ENCODE measurements at regions not wholly inside any gene's neighbourhood (a gene's known extent, or its start where the extent isn't known, plus 50 kb on each side); places are given as distances from the start of the nearest gene placed in this dataset.

DNA sequence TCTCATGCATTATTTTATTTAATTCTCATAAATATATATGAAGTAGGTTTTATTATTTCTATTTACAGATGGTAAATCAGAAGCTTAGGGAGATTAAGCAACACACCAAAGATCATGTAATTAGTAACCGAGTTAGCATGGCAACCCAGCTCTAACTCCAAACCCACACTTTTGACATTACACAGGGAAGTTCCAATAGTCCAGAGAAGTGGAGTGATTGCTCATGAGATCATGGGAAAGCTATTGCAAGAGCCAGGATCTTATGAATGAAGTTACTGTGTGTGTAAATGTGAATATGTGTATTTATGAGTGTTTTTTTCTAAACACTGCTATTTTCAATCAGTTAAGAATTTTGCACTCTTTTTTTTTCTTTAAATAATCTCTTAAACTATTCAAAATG, 225.8 kb upstream of the KIRREL3 start:
- no peaks in the 10 kb centered on the region for H3K9me3 ChIP-seq (ENCODE audit: low read length)
- H3K4me1 ChIP-seq (ENCODE audit: low read length), result no peaks in the 10 kb centered on the region
- H3K79me2 ChIP-seq (ENCODE audit: low read length), result no peaks in the 10 kb centered on the region
- no peak overlapping the region for H3K4me2 ChIP-seq (ENCODE audit: low read depth, low read length, poor library complexity, severe bottlenecking)
- H3K36me3 ChIP-seq (ENCODE audit: insufficient read depth, low read length), result no peaks in the 10 kb centered on the region
- no peak overlapping the region for H3K4me3 ChIP-seq (ENCODE audit: low read length)
- H3K27ac ChIP-seq (ENCODE audit: low read length), result no peak overlapping the region
- no peak for DNase-seq
- H2AFZ ChIP-seq (ENCODE audit: low read length), result no peak overlapping the region
- H3K27me3 ChIP-seq (ENCODE audit: low read length), result no peaks in the 10 kb centered on the region
- H3K9ac ChIP-seq (ENCODE audit: low read length), result no peak overlapping the region
- H4K20me1 ChIP-seq (ENCODE audit: insufficient read depth, low read depth, low read length), result no peaks in the 10 kb centered on the region
- H3K9me2 ChIP-seq (replicated peaks; ENCODE audit: insufficient read depth, low read length), result no peaks in the 10 kb centered on the region

DNA sequence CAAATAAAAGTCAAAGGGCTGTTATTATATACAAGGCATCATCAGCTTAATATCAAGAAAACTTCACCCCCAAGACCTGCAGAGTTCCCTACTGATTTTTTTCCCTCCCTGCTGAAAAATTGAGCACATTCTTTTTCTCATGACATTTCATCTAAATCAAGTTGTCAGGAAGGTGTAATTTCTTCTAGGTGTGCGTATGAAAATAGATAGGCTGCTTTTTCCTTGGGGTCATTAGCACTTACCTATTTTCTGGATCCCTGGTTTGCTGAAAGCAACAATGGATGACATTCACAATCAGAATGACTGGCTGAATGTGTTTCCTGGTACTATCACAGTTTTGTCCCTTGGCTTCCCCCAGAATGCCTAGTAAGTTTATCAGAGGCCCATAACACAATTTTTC, 225.0 kb upstream of the KIRREL3 start:
- Histone ChIP-seq H3K36me3 (ENCODE audit: insufficient read depth, low read length) (no peaks in the 10 kb centered on the region), H3K4me2 (ENCODE audit: low read depth, low read length, poor library complexity, severe bottlenecking) (no peak overlapping the region), H3K27me3 (ENCODE audit: low read length) (no peaks in the 10 kb centered on the region), H3K4me1 (ENCODE audit: low read length) (no peaks in the 10 kb centered on the region), H3K9ac (ENCODE audit: low read length) (no peak overlapping the region), H4K20me1 (ENCODE audit: insufficient read depth, low read depth, low read length) (no peaks in the 10 kb centered on the region), H2AFZ (ENCODE audit: low read length) (no peak overlapping the region), H3K9me3 (ENCODE audit: low read length) (no peaks in the 10 kb centered on the region), H3K9me2 (replicated peaks; ENCODE audit: insufficient read depth, low read length) (no peaks in the 10 kb centered on the region), H3K27ac (ENCODE audit: low read length) (no peak overlapping the region), H3K79me2 (ENCODE audit: low read length) (no peaks in the 10 kb centered on the region), H3K4me3 (ENCODE audit: low read length) (no peak overlapping the region)
- DNase-seq, result no peak

DNA sequence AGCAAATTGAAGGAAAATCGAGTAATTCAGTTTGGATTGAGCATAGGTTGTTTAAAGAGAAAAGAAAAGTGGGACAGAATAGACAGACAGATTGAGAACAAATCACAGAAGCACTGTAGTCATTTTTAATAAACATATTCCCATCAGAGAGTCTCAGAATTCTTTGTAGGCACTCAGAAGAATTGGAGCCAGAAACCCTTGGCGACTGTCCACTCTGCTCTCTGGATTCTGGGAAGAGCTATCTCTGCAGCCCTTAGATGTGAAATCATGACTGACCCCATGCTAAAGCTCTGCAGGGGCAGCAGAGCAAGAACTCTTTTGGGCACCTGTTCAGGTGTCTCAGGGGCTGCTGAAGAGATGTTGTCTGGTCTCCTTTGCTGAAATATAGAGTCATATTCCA, 223.7 kb upstream of the KIRREL3 start:
- no peak overlapping the region for H3K27ac ChIP-seq (ENCODE audit: low read length)
- no peak overlapping the region for H2AFZ ChIP-seq (ENCODE audit: low read length)
- no peaks in the 10 kb centered on the region for H3K27me3 ChIP-seq (ENCODE audit: low read length)
- no peaks in the 10 kb centered on the region for H3K9me2 ChIP-seq (replicated peaks; ENCODE audit: insufficient read depth, low read length)
- no peaks in the 10 kb centered on the region for H3K4me1 ChIP-seq (ENCODE audit: low read length)
- no peak overlapping the region for H3K4me2 ChIP-seq (ENCODE audit: low read depth, low read length, poor library complexity, severe bottlenecking)
- no peaks in the 10 kb centered on the region for H4K20me1 ChIP-seq (ENCODE audit: insufficient read depth, low read depth, low read length)
- no peak overlapping the region for H3K9ac ChIP-seq (ENCODE audit: low read length)
- no peaks in the 10 kb centered on the region for H3K79me2 ChIP-seq (ENCODE audit: low read length)
- H3K36me3 ChIP-seq (ENCODE audit: insufficient read depth, low read length), result no peaks in the 10 kb centered on the region
- no peaks in the 10 kb centered on the region for H3K9me3 ChIP-seq (ENCODE audit: low read length)
- no peak overlapping the region for H3K4me3 ChIP-seq (ENCODE audit: low read length)
- no peak for DNase-seq

DNA sequence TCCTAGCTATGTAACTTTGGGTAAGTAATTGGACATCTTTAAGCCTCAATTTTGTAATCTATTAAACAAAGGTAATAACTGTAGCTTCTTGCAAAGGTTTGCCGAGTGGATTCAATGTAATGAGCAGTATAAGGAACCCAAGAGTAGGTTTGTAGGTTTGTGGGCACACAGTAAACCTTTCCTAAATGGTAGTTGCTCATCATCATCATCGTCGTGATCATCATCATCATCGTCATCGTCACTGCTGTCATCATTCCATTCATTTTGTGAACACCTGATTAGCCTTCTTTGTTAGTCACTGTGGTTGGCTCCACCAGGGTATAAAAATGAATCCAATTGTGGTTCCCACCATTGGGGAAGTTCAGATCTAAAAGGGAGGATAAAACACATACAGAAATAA, 223.1 kb upstream of the KIRREL3 start:
- Histone ChIP-seq H4K20me1 (ENCODE audit: insufficient read depth, low read depth, low read length) (no peaks in the 10 kb centered on the region), H3K27ac (ENCODE audit: low read length) (no peak overlapping the region), H2AFZ (ENCODE audit: low read length) (no peak overlapping the region), H3K27me3 (ENCODE audit: low read length) (no peaks in the 10 kb centered on the region), H3K36me3 (ENCODE audit: insufficient read depth, low read length) (no peaks in the 10 kb centered on the region), H3K79me2 (ENCODE audit: low read length) (no peaks in the 10 kb centered on the region), H3K4me3 (ENCODE audit: low read length) (no peak overlapping the region), H3K9me2 (replicated peaks; ENCODE audit: insufficient read depth, low read length) (no peaks in the 10 kb centered on the region), H3K9me3 (ENCODE audit: low read length) (no peaks in the 10 kb centered on the region), H3K4me1 (ENCODE audit: low read length) (no peaks in the 10 kb centered on the region), H3K9ac (ENCODE audit: low read length) (no peak overlapping the region), H3K4me2 (ENCODE audit: low read depth, low read length, poor library complexity, severe bottlenecking) (no peak overlapping the region)
- no peak for DNase-seq

DNA sequence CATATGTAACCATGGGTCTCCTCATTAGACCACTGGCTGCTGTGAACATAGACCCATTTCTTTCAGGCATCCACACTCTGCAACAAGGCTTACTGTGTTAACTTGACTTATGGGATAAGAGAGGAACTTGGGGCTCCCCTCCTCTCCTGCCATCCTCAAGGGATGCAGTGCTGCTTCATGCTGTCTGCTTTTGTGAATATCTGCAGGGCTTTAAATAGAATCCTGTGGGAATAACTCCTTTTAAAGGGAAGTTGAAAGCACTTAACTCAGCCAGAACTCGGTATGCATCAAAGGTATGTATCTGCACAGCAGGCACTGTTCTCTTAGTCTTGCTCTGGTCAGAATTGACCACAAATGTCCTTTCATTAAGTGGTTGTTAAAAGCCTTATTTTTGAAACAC, 222.5 kb upstream of the KIRREL3 start:
- H3K4me3 ChIP-seq (ENCODE audit: low read length), result no peak overlapping the region
- H2AFZ ChIP-seq (ENCODE audit: low read length), result no peak overlapping the region
- no peak overlapping the region for H3K4me2 ChIP-seq (ENCODE audit: low read depth, low read length, poor library complexity, severe bottlenecking)
- H4K20me1 ChIP-seq (ENCODE audit: insufficient read depth, low read depth, low read length), result no peaks in the 10 kb centered on the region
- H3K9me3 ChIP-seq (ENCODE audit: low read length), result no peaks in the 10 kb centered on the region
- H3K4me1 ChIP-seq (ENCODE audit: low read length), result no peaks in the 10 kb centered on the region
- no peaks in the 10 kb centered on the region for H3K9me2 ChIP-seq (replicated peaks; ENCODE audit: insufficient read depth, low read length)
- H3K27ac ChIP-seq (ENCODE audit: low read length), result no peak overlapping the region
- no peaks in the 10 kb centered on the region for H3K79me2 ChIP-seq (ENCODE audit: low read length)
- DNase-seq, result no peak
- H3K36me3 ChIP-seq (ENCODE audit: insufficient read depth, low read length), result no peaks in the 10 kb centered on the region
- no peaks in the 10 kb centered on the region for H3K27me3 ChIP-seq (ENCODE audit: low read length)
- H3K9ac ChIP-seq (ENCODE audit: low read length), result no peak overlapping the region

DNA sequence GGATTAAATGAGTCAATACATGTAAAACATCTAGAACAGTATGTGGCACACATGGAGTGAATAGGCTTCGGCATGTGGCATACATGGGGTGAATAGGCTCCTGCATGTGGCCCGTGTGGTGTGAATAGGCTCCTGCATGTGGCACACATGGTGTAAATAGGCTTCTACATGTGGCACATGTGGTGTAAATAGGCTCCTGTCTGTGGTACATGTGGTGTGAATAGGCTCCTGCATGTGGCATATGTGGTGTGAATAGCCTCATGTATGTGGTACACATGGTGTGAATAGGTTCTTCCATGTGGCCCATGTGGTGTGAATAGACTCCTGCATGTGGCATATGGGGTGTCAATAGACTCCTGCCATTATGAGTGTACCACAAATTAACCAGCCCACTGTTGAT, 219.1 kb upstream of the KIRREL3 start:
- no peaks in the 10 kb centered on the region for H3K79me2 ChIP-seq (ENCODE audit: low read length)
- no peaks in the 10 kb centered on the region for H3K4me1 ChIP-seq (ENCODE audit: low read length)
- H3K4me2 ChIP-seq (ENCODE audit: low read depth, low read length, poor library complexity, severe bottlenecking), result no peak overlapping the region
- H3K9me2 ChIP-seq (replicated peaks; ENCODE audit: insufficient read depth, low read length), result no peaks in the 10 kb centered on the region
- no peaks in the 10 kb centered on the region for H4K20me1 ChIP-seq (ENCODE audit: insufficient read depth, low read depth, low read length)
- no peaks in the 10 kb centered on the region for H3K36me3 ChIP-seq (ENCODE audit: insufficient read depth, low read length)
- H3K27me3 ChIP-seq (ENCODE audit: low read length), result no peaks in the 10 kb centered on the region
- H2AFZ ChIP-seq (ENCODE audit: low read length), result no peak overlapping the region
- no peak overlapping the region for H3K9ac ChIP-seq (ENCODE audit: low read length)
- H3K27ac ChIP-seq (ENCODE audit: low read length), result no peak overlapping the region
- no peak for DNase-seq
- no peak overlapping the region for H3K4me3 ChIP-seq (ENCODE audit: low read length)
- no peaks in the 10 kb centered on the region for H3K9me3 ChIP-seq (ENCODE audit: low read length)

DNA sequence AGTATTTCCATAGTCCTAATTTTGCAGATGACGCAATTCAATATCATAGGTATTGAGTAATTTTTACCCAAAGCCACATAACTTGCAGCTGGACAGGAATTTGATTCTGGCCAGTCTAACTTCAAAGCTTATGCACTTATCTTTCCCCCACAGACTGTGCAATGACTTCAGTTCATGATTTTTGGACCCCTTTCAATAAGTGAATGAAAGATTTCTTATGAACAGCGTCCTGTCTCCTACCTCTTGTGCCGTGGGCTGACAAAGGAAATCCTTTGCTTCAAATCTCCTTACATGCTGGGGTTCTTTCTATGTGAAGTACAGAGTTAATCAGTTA, 217.7 kb upstream of the KIRREL3 start:
- Histone ChIP-seq H2AFZ (ENCODE audit: low read length) (no peak overlapping the region), H4K20me1 (ENCODE audit: insufficient read depth, low read depth, low read length) (no peaks in the 10 kb centered on the region), H3K9me2 (replicated peaks; ENCODE audit: insufficient read depth, low read length) (no peaks in the 10 kb centered on the region), H3K36me3 (ENCODE audit: insufficient read depth, low read length) (no peaks in the 10 kb centered on the region), H3K4me1 (ENCODE audit: low read length) (no peaks in the 10 kb centered on the region), H3K4me2 (ENCODE audit: low read depth, low read length, poor library complexity, severe bottlenecking) (no peak overlapping the region), H3K9ac (ENCODE audit: low read length) (no peak overlapping the region), H3K9me3 (ENCODE audit: low read length) (no peaks in the 10 kb centered on the region), H3K79me2 (ENCODE audit: low read length) (no peaks in the 10 kb centered on the region), H3K27ac (ENCODE audit: low read length) (no peak overlapping the region), H3K4me3 (ENCODE audit: low read length) (no peak overlapping the region), H3K27me3 (ENCODE audit: low read length) (no peaks in the 10 kb centered on the region)
- DNase-seq, result no peak

DNA sequence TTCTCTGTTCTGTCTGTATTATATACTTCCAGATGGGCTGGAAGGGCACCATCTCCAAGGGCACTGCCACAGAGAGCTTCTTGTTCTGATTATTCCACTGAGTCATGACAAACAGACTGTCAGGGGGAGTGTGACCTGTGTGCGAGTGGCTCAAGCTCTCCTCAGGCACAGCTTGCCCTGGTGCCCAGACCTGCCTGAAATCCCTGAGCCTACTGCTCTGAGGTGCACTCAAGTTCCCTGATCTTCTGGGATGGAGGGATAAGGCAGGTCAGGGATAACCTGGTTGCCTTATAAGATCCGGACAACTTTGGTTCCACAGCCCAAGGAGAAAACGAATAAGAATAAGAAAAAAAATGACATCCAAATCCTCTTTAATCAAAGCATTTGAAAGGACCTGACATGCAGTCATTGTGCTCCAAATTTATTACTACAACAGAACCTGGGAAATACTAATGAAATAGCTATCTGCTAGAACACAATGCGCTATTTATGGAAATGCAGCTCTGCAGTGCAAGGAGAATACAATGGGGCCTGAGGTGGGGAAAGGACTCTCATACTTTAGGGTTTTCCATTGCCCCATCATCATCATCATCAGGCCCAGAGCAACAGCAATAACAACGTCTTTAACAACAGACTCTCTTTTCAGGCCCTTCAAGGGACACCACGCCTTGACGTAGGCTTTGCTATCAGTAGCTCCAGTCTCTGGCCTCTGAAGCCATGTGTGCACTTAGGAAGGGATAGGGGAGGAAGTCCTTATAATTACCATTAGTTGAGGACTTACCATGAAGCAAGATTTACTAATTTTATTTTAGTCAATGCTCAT, 217.1 kb upstream of the KIRREL3 start:
- H2AFZ ChIP-seq (ENCODE audit: low read length), result no peak overlapping the region
- no peak overlapping the region for H3K27ac ChIP-seq (ENCODE audit: low read length)
- no peaks in the 10 kb centered on the region for H3K79me2 ChIP-seq (ENCODE audit: low read length)
- no peaks in the 10 kb centered on the region for H3K4me1 ChIP-seq (ENCODE audit: low read length)
- no peaks in the 10 kb centered on the region for H4K20me1 ChIP-seq (ENCODE audit: insufficient read depth, low read depth, low read length)
- H3K9ac ChIP-seq (ENCODE audit: low read length), result no peak overlapping the region
- H3K4me3 ChIP-seq (ENCODE audit: low read length), result no peak overlapping the region
- no peaks in the 10 kb centered on the region for H3K9me2 ChIP-seq (replicated peaks; ENCODE audit: insufficient read depth, low read length)
- H3K36me3 ChIP-seq (ENCODE audit: insufficient read depth, low read length), result no peaks in the 10 kb centered on the region
- H3K9me3 ChIP-seq (ENCODE audit: low read length), result no peaks in the 10 kb centered on the region
- no peak overlapping the region for H3K4me2 ChIP-seq (ENCODE audit: low read depth, low read length, poor library complexity, severe bottlenecking)
- DNase-seq, result no peak
- H3K27me3 ChIP-seq (ENCODE audit: low read length), result no peaks in the 10 kb centered on the region

Data from Karpas-422 (cell line).